Natural killer cell (primary cell): ENCODE measurements at regions not wholly inside any gene's neighbourhood (a gene's known extent, or its start where the extent isn't known, plus 50 kb on each side); places are given as distances from the start of the nearest gene placed in this dataset.

ENCODE experiments used
- ATAC-seq, 3 donors: fragments of 150-1000 bp in 2 of 3; fragments of 200-7000 bp in 1 of 3; cut with Tn5 transposase; 1 replicate in 1 of 3; 2 replicates in 2 of 3; pipeline ENCODE4 v1.10.0; 2021; ENCODE audit warnings: mild to moderate bottlenecking in 2 of 3, moderate library complexity in 2 of 3
- DNase-seq, 2 donors: peaks; one replicate each; pipeline versions ENCODE4 v3.0.0 to v3.0.0-alpha.2; 2013 to 2021; ENCODE audit warnings: mixed read lengths in 1 of 2
- H3K27ac ChIP-seq: one replicate; pipeline ENCODE4 v1.5.1; 2013; ENCODE audit warnings: mild to moderate bottlenecking, low read length
- H3K27me3 ChIP-seq: one replicate; pipeline ENCODE4 v1.6.1; 2013; ENCODE audit warnings: low read length; ENCODE audit not compliant: control insufficient read depth, insufficient read depth
- H3K36me3 ChIP-seq: one replicate; pipeline ENCODE4 v1.6.1; 2013; ENCODE audit warnings: low read length; ENCODE audit not compliant: control insufficient read depth, insufficient read depth
- H3K4me1 ChIP-seq: one replicate; pipeline ENCODE4 v1.6.1; 2013; ENCODE audit warnings: low read length; ENCODE audit not compliant: control insufficient read depth, insufficient read depth
- H3K4me3 ChIP-seq: one replicate; pipeline ENCODE4 v1.5.1; 2013; ENCODE audit warnings: low read length
- H3K9me3 ChIP-seq: one replicate; pipeline ENCODE4 v1.6.1; 2013; ENCODE audit warnings: low read length; ENCODE audit not compliant: control insufficient read depth, insufficient read depth
- H3K27ac Mint-ChIP-seq, 2 donors: one replicate each; pipeline ENCODE4 v1.8.0; 2022; ENCODE audit warnings: mild to moderate bottlenecking in 2 of 2, mixed read lengths in 2 of 2, moderate library complexity in 1 of 2
- H3K27me3 Mint-ChIP-seq, 2 donors: one replicate each; pipeline ENCODE4 v1.8.0; 2022; ENCODE audit warnings: low read depth in 2 of 2, mixed read lengths in 2 of 2
- H3K36me3 Mint-ChIP-seq: one replicate; pipeline ENCODE4 v1.8.0; 2022; ENCODE audit warnings: mixed read lengths
- H3K4me1 Mint-ChIP-seq, 2 donors: one replicate each; pipeline ENCODE4 v1.8.0; 2022; ENCODE audit warnings: mixed read lengths in 2 of 2
- H3K4me3 Mint-ChIP-seq: one replicate; pipeline ENCODE4 v1.8.0; 2022; ENCODE audit warnings: mild to moderate bottlenecking, moderate library complexity, mixed read lengths
- H3K9me3 Mint-ChIP-seq, 2 donors: one replicate each; pipeline ENCODE4 v1.8.0; 2022; ENCODE audit warnings: mixed read lengths in 2 of 2
- WGBS: methylation state at CpG from one replicate; pipeline ENCODE4 v1.1.7; 2013; ENCODE audit warnings: missing lambda C conversion rate; ENCODE audit not compliant: insufficient coverage; 5-methylcytosine and 5-hydroxymethylcytosine counted together
- intact Hi-C: fragments of 100-400 bp; cut with micrococcal nuclease; formaldehyde crosslinking; loops from one replicate; pipeline ENCODE4 v1.14.2; 2022
- TF ChIP-seq, protein P1 (sequence below): fragments of 200-600 bp; IDR thresholded peaks from one replicate; pipeline ENCODE4 v1.8.0; 2022; ENCODE audit warnings: antibody characterized with exemption

DNA sequence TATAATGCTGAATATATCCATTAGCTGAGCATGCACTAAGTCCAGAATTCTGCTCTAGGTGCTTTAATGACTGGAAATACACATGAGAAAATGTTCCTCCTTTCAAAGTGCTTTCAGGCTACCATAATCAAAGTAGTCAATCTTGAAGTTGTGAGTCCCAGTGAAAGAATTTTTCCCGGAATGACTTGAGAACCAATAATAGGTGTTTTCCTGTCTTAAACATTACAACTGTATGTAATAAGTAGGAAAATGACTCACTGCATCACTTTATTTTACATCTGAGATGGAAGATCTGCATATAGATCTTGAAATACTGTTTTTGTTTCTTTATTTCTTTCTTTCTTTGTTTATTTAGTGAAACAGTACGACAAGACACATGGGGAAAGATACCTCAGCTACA lies 437.4 kb upstream of the JAG1 start:
- Mint-ChIP-seq H3K9me3 (peaks cover 0 to 3% of the 10 kb centered on the region in 2 donors), H3K4me1 (no peaks in the 10 kb centered on the region), H3K36me3 (no peaks in the 10 kb centered on the region), H3K27me3 (no peaks in the 10 kb centered on the region), H3K27ac (no peak overlapping the region), H3K4me3 (no peak overlapping the region)
- H3K4me1 ChIP-seq = no peaks in the 10 kb centered on the region
- H3K27me3 ChIP-seq = no peaks in the 10 kb centered on the region
- H3K36me3 ChIP-seq = no peaks in the 10 kb centered on the region
- H3K27ac ChIP-seq = no peak overlapping the region
- 60% methylated on average over 1 of the region's 2 CpGs for WGBS
- intact Hi-C loops = no loop called here
- ATAC-seq = no peak
- no peak overlapping the region for H3K4me3 ChIP-seq
- TF ChIP-seq, protein P1, sequence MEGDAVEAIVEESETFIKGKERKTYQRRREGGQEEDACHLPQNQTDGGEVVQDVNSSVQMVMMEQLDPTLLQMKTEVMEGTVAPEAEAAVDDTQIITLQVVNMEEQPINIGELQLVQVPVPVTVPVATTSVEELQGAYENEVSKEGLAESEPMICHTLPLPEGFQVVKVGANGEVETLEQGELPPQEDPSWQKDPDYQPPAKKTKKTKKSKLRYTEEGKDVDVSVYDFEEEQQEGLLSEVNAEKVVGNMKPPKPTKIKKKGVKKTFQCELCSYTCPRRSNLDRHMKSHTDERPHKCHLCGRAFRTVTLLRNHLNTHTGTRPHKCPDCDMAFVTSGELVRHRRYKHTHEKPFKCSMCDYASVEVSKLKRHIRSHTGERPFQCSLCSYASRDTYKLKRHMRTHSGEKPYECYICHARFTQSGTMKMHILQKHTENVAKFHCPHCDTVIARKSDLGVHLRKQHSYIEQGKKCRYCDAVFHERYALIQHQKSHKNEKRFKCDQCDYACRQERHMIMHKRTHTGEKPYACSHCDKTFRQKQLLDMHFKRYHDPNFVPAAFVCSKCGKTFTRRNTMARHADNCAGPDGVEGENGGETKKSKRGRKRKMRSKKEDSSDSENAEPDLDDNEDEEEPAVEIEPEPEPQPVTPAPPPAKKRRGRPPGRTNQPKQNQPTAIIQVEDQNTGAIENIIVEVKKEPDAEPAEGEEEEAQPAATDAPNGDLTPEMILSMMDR = no peak
- DNase-seq = no peak
- H3K9me3 ChIP-seq = no peaks in the 10 kb centered on the region

DNA sequence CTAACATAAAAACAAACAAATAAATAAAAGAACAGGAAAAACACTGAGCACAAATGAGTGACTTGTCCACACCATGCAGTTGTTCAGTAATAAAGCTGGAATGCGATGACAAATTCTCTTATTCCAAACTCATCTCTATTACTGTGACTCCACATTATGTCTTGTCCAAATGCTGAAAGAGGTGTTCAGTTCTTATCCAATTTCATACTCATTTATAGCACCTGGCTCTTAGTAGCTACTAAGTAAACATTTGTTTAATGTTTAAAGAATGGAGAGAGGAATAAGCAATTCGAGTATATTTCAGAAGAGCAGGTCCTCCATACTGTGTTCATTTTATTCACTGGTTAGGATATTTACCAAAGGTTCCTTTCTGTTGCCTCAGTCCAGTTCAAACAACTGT lies 439.0 kb upstream of the JAG1 start:
- DNase-seq (no peak), ATAC-seq (no peak)
- Mint-ChIP-seq H3K4me3 (no peak overlapping the region), H3K4me1 (no peaks in the 10 kb centered on the region), H3K9me3 (peaks cover 0 to 3% of the 10 kb centered on the region in 2 donors), H3K36me3 (no peaks in the 10 kb centered on the region), H3K27me3 (no peaks in the 10 kb centered on the region), H3K27ac (no peak overlapping the region)
- Histone ChIP-seq H3K27ac (no peak overlapping the region), H3K4me3 (no peak overlapping the region), H3K9me3 (no peaks in the 10 kb centered on the region), H3K36me3 (no peaks in the 10 kb centered on the region), H3K4me1 (no peaks in the 10 kb centered on the region), H3K27me3 (no peaks in the 10 kb centered on the region)
- TF ChIP-seq, protein P1 = no peak
- 85% methylated on average over 2 of the region's 2 CpGs for WGBS
- intact Hi-C loops = no loop called here

DNA sequence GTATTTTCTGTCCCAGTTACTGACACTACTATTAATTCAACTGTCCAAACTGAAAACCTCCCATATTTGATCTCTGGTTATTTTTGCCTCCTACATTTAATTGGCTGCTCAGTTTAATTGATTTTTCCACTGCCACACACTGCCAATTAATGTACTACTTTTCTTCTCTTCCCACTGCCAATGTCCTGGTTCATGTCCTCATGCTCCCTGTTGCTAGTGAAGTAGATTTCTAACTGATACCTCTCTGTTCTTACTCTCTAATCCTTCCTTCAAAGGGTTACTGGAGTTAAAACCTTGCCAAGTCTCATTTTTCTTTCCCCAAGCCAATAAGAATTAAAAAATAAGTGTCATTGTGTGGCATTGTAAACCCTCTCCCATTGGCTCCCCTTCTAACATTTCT lies 440.6 kb upstream of the JAG1 start:
- Mint-ChIP-seq H3K9me3 (peaks cover 0 to 3% of the 10 kb centered on the region in 2 donors), H3K36me3 (no peaks in the 10 kb centered on the region), H3K27me3 (no peaks in the 10 kb centered on the region), H3K4me3 (no peak overlapping the region), H3K27ac (no peak overlapping the region), H3K4me1 (no peaks in the 10 kb centered on the region)
- no peaks in the 10 kb centered on the region for H3K36me3 ChIP-seq
- H3K4me1 ChIP-seq = no peaks in the 10 kb centered on the region
- TF ChIP-seq, protein P1 = no peak
- no peak overlapping the region for H3K4me3 ChIP-seq
- intact Hi-C loops = no loop called here
- DNase-seq = no peak
- H3K27ac ChIP-seq = no peak overlapping the region
- H3K27me3 ChIP-seq = no peaks in the 10 kb centered on the region
- no peaks in the 10 kb centered on the region for H3K9me3 ChIP-seq
- ATAC-seq = no peak

DNA sequence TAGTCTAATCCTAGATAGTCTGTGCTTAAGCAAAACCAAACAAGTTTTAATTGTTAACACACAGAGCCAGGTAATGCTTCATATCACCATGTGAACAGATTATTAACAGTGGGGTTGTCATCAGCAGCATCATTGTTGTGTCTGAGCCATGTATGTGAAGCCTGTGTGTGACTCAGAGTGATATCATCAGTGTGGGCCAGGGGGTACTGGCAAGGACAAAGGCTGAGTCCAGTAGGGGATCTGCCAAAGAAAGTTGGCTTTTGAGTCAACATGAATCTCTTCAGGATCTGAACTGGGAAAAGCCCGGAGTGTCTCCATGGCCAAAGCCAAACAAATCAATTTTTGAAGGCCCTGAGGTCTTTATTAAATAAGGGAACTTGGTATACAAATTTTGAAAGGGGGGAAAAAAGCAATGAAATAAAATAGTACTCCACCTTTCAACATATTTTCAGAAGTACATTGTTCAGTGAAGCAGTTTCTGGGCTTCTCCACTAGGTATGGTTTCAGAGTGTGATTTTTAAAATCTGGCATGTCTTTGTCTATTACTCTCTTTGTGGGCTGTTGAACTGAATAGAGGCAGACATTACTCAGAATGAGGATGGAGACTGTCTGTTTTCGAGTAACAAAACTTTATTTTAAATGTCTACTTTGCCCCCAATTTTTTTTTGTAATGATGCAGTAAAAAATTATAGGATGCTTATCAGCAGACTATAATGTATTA lies 444.2 kb upstream of the JAG1 start:
- intact Hi-C loops = no loop called here
- ATAC-seq (no peak), DNase-seq (no peak)
- Mint-ChIP-seq H3K9me3 (peaks cover 2 to 3% of the 10 kb centered on the region in 2 donors), H3K27me3 (no peaks in the 10 kb centered on the region), H3K4me3 (no peak overlapping the region), H3K27ac (no peak overlapping the region), H3K4me1 (no peaks in the 10 kb centered on the region), H3K36me3 (no peaks in the 10 kb centered on the region)
- no peaks in the 10 kb centered on the region for H3K4me1 ChIP-seq
- no peak overlapping the region for H3K4me3 ChIP-seq
- TF ChIP-seq, protein P1 = no peak
- H3K27ac ChIP-seq = no peak overlapping the region
- no peaks in the 10 kb centered on the region for H3K27me3 ChIP-seq
- 44% methylated on average over 1 of the region's 2 CpGs for WGBS
- H3K36me3 ChIP-seq = no peaks in the 10 kb centered on the region
- H3K9me3 ChIP-seq = no peaks in the 10 kb centered on the region
